ENCODE measurements at regions not wholly inside any gene's neighbourhood (a gene's known extent, or its start where the extent isn't known, plus 50 kb on each side); places are given as distances from the start of the nearest gene placed in this dataset.

DNA sequence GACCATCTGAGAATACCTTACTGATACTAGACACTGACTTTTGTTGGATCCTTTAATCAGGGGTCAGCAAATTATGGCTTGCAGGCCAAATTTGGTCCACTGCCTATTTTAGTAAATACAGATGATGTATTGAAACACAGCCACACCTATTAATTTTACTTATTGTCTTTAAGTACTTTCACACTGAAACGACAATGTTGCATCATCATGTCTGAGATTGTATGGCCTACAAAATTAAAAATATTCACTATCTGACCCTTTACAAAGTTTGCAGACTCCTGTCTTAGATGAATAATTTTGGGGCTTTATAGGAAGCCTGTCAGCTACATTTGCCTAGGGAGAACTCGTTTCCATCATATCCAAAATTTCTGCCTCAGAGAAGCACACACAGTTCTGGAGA is 503.2 kb upstream of the TGFBR2 start:
- H3K27ac Mint-ChIP-seq: no peak overlapping the region
- H3K9me3 Mint-ChIP-seq: peaks cover 0 to 10% of the 10 kb centered on the region in 2 donors
- ATAC-seq (no peak), DNase-seq (ENCODE audit: low spot score in 2 of 2) (no peak)
- peaks cover 8 to 13% of the 10 kb centered on the region in 2 donors for H3K36me3 Mint-ChIP-seq

DNA sequence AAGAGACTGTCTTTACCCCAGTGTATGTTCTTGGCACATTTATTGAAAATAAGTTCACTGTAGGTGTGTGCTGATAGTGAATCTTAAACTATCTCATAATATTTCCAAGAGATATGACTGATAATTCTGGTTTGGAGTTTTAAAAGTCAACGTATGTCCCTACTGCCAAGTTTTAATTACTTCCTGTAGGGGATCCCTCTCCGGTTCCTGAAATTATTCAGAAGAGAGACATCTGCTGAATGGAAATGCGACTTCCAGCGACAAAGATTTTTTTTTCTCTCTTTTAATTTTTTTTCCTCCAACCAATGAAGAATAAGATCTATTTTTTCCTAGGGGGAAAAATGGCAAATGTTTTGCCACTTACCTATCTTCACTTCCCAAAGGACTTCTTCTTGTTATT is 498.9 kb upstream of the TGFBR2 start:
- Mint-ChIP-seq H3K27ac (no peak overlapping the region), H3K9me3 (peaks cover 0 to 7% of the 10 kb centered on the region in 2 donors), H3K36me3 (peaks cover 8 to 13% of the 10 kb centered on the region in 2 donors)
- no peak for ATAC-seq
- no peak for DNase-seq (ENCODE audit: low spot score in 2 of 2)

DNA sequence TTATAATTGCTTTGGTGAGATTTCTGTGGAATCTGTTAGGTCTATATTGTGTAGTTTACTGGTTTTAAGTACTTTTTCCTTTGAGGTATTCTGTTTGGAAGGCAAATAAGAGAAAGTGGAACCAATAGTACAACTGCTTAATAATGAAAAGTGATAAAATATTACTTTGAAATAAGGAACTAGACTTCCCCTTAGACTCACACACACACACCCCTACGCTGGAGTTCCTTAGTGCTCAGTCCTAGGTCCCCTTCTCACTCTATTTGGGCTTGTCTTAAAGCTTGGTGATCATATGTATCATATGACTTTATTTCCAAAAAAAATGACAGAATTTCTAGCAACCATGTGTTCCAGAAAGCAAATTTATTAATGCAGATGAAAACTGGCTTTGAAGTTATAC is 494.0 kb upstream of the TGFBR2 start:
- no peak for ATAC-seq
- Mint-ChIP-seq H3K27ac (no peak overlapping the region), H3K9me3 (no peaks in the 10 kb centered on the region), H3K36me3 (no peaks in the 10 kb centered on the region)
- DNase-seq (ENCODE audit: low spot score in 2 of 2): no peak

DNA sequence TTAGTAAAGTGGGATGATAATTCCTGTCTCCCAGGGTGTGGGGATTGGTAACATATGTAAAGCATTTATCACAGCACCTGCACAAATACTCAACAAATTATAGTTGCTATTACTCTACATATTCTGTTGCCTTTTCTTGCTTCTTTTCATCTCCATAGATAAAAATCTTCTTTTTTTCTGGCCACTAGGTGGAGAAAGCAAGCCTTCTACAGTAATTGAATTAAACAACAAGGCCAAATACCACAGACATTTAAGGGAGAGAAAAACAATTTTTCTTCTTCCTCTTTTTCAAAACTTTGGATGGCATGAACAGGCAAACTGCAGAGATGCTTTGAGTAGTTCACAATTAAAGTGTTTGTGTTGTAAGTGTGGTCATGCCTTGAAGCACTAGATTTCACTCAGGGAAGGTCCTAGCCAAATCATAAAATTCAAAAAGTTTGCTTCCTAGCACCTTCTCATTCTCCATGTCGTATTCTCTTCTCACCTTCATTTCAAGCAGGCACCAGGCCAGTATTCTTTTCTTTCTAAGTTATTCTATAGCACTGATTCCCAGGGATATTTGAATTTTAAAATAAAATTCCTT is 493.4 kb upstream of the TGFBR2 start:
- no peaks in the 10 kb centered on the region for H3K9me3 Mint-ChIP-seq
- ATAC-seq: no peak

DNA sequence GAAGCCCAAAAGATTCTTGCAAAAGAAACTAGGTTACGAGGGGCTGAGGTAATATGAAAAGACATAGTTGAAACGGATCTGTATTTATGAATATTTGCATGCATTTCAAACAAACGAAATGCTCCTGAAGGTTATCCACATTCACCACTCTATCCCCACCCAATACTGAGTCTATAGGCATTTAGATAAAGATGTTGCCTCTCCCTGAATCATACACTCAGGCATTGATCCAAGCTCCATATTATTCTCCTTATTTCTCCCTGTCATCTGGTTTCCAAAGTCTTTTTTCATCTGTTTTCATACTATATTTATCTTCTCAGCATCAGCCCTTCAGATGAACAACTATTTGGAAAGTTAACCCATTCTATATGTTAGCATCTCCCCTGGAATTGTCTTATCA is 492.5 kb upstream of the TGFBR2 start:
- H3K36me3 Mint-ChIP-seq: no peaks in the 10 kb centered on the region
- no peak for DNase-seq (ENCODE audit: low spot score in 2 of 2)
- no peak for ATAC-seq
- no peak overlapping the region for H3K27ac Mint-ChIP-seq
- H3K9me3 Mint-ChIP-seq: no peaks in the 10 kb centered on the region

More for the DNA sequence above, 493.4 kb upstream of the TGFBR2 start:
- Mint-ChIP-seq H3K27ac (no peak overlapping the region), H3K36me3 (no peaks in the 10 kb centered on the region)
- no peak for DNase-seq (ENCODE audit: low spot score in 2 of 2)

DNA sequence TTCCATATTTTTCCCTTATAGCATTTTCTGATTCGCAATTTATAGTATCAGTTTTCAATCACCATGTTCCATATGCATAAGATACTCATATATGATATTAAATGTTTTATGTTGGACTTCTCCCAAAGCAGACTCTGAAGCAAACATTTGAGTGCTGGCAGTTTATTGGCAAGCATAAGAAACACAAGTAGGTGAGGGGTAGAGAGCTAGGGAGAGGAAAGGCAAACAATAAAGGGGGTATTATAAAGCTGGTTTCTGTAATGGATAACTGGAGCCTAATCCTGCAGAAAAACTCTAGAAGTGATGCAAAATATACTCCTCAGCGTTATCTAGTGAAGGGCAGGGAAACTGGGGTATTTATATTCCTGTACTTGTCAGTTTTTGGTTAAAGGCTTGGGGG is 491.5 kb upstream of the TGFBR2 start:
- no peak for DNase-seq (ENCODE audit: low spot score in 2 of 2)
- H3K27ac Mint-ChIP-seq: no peak overlapping the region
- no peaks in the 10 kb centered on the region for H3K9me3 Mint-ChIP-seq
- no peaks in the 10 kb centered on the region for H3K36me3 Mint-ChIP-seq
- ATAC-seq: no peak

DNA sequence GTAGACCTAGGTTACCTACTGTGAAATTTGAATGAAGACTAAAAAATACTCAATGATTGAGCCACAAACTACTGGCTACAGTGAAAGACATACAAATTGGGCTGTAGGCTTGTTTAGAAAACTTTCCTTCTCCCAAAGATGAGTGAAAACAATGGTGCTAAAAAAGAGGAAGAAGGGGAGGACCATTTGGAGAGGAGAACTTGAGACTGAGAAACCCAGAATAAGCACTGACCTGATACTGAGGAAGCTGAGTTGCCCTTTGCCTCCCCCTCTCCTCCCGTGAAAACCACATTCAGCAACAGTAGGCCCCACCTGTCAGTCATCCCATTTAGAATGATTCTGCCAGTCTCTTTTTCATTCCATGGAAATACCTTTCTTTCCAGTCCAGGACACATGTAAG is 484.0 kb upstream of the TGFBR2 start:
- Mint-ChIP-seq H3K27ac (no peak overlapping the region), H3K36me3 (peaks cover 6 to 10% of the 10 kb centered on the region in 2 donors)
- no peak for ATAC-seq

GRCh38 chr3:30123224-30123623 is 483.2 kb upstream of the TGFBR2 start:
- ATAC-seq (no peak), DNase-seq (ENCODE audit: low spot score in 2 of 2) (no peak)
- Mint-ChIP-seq H3K36me3 (peaks cover 6 to 19% of the 10 kb centered on the region in 2 donors), H3K9me3 (peaks cover 0 to 5% of the 10 kb centered on the region in 2 donors), H3K27ac (no peak overlapping the region)

More for the DNA sequence above, 484.0 kb upstream of the TGFBR2 start:
- peaks cover 0 to 5% of the 10 kb centered on the region in 2 donors for H3K9me3 Mint-ChIP-seq
- no peak for DNase-seq (ENCODE audit: low spot score in 2 of 2)

GRCh38 chr3:30123755-30124154 is 482.6 kb upstream of the TGFBR2 start:
- Mint-ChIP-seq H3K9me3 (peaks cover 0 to 9% of the 10 kb centered on the region in 2 donors), H3K36me3 (peaks cover 6 to 20% of the 10 kb centered on the region in 2 donors), H3K27ac (no peak overlapping the region)
- DNase-seq (ENCODE audit: low spot score in 2 of 2): no peak
- no peak for ATAC-seq

- DNase-seq (ENCODE audit: low spot score in 2 of 2) (no peak), ATAC-seq (no peak)
- peaks cover 6 to 20% of the 10 kb centered on the region in 2 donors for H3K36me3 Mint-ChIP-seq
Observed at GRCh38 chr3:30124435-30125370, 481.7 kb upstream of the TGFBR2 start.

DNA sequence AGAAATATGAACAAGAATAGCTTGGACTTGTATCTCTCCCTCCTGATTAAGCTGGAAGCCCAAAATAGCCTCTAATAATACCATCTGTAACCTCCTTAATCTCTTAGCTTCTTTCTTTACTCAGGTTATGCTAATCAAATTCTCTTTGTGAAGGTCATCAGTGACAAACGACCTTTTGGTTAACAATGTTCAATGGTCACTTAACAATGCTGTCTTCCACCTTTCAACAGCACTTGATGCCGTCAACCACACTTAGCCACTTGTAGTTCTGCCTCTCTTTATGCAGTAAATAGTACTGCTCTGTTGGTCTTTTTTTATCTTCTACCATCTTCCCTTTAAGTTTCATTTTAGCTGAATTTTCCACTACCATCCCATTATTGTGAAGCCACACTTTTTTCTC is 476.6 kb upstream of the TGFBR2 start:
- no peak for ATAC-seq
- Mint-ChIP-seq H3K9me3 (peaks cover 0 to 14% of the 10 kb centered on the region in 2 donors), H3K36me3 (peaks cover 6 to 20% of the 10 kb centered on the region in 2 donors), H3K27ac (no peak overlapping the region)
- DNase-seq (ENCODE audit: low spot score in 2 of 2): no peak

More at GRCh38 chr3:30124435-30125370, 481.7 kb upstream of the TGFBR2 start:
- Mint-ChIP-seq H3K27ac (no peak overlapping the region), H3K9me3 (peaks cover 0 to 9% of the 10 kb centered on the region in 2 donors)

- H3K36me3 Mint-ChIP-seq: peaks cover 6 to 20% of the 10 kb centered on the region in 2 donors
- H3K27ac Mint-ChIP-seq: no peak overlapping the region
- peaks cover 0 to 14% of the 10 kb centered on the region in 2 donors for H3K9me3 Mint-ChIP-seq
- ATAC-seq: no peak
- no peak for DNase-seq (ENCODE audit: low spot score in 2 of 2)
Observed at GRCh38 chr3:30130391-30130790, 476.0 kb upstream of the TGFBR2 start.

DNA sequence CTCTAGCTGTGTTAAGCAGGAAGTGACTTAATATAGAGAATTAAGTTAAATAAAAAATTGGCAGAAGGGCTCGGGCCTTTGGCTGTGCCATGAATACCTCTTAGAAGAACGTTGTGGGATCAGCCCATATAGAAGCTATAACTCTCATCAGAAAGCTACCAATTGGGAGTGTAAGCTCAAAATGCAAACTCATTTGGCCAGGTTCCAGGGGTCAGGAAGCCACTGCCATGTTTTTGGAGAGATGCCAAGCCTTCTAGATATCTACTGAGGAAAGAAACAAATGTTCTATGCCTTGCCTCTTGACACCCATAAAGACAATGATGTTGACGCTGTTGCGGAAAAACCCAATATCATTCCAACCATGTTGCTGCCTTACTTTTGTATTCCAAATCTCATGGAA is 475.2 kb upstream of the TGFBR2 start:
- H3K27ac Mint-ChIP-seq: no peak overlapping the region
- DNase-seq (ENCODE audit: low spot score in 2 of 2) (no peak), ATAC-seq (no peak)
- peaks cover 0 to 17% of the 10 kb centered on the region in 2 donors for H3K9me3 Mint-ChIP-seq
- H3K36me3 Mint-ChIP-seq: peaks cover 6 to 20% of the 10 kb centered on the region in 2 donors

- peaks cover 0 to 5% of the 10 kb centered on the region in 2 donors for H3K36me3 Mint-ChIP-seq
- no peak for ATAC-seq
- no peak for DNase-seq (ENCODE audit: low spot score in 2 of 2)
- no peak overlapping the region for H3K27ac Mint-ChIP-seq
- H3K9me3 Mint-ChIP-seq: peaks cover 3 to 5% of the 10 kb centered on the region in 2 donors
Observed at GRCh38 chr3:30135190-30135589, 471.2 kb upstream of the TGFBR2 start.

GRCh38 chr3:30139283-30139682 is 467.1 kb upstream of the TGFBR2 start:
- Mint-ChIP-seq H3K27ac (no peak overlapping the region), H3K9me3 (peaks cover 3 to 5% of the 10 kb centered on the region in 2 donors), H3K36me3 (peaks cover 0 to 5% of the 10 kb centered on the region in 2 donors)
- DNase-seq (ENCODE audit: low spot score in 2 of 2) (no peak), ATAC-seq (peak in 1 of 2 donors; percentile 64)

DNA sequence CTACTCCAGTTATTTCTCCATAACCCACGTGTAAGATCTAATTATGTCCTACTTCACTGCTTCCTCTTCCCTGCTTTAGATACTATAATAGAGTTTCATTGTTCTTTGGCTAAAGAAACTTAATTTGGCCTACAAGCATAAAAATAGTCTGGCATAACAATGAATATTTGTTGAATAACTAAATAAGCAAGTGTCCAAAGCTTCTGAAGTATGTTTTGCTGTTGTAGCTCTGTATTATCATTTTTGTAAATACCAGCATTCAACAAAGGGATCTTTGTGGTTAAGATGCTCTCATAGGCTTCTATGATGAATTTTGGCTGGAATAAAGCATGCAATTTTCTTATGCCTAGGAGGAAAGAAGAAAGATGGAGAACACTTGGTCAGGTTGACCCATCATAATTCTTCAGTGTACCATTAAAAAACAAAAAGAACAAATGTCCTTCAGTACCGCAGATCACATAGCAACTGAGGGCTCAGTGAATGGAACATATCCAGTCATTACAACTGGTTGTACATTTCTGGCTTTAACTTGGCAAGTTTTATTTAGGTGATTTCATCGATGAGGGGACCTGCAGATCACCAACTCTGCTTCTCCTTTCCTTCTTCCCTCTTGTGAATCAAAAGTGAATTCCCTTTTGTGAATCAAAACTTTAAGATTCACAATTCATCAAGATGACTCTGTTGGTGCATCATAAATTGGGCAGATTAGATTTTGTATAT is 465.9 kb upstream of the TGFBR2 start:
- H3K36me3 Mint-ChIP-seq: peaks cover 0 to 5% of the 10 kb centered on the region in 2 donors
- ATAC-seq (no peak), DNase-seq (ENCODE audit: low spot score in 2 of 2) (no peak)
- H3K9me3 Mint-ChIP-seq: peaks cover 3 to 5% of the 10 kb centered on the region in 2 donors
- no peak overlapping the region for H3K27ac Mint-ChIP-seq

DNA sequence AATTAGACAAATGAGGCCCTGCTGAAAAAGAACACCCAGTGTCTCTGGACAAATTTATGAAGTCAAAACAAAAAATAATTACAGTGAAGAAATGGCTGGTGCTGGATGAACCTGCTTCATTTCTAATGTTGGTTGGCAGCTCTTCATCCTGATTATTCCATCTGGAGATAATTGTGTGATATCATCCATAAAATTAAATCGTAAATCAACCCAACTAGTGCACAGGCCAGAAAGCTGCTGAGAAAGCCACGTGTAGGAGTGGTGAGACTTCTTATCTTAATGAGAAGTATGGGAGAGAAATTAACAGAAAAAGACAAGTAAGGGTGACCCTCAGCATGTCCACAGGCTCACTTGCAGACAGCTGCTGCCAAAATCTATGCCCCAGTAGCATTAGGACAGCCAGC is 465.2 kb upstream of the TGFBR2 start:
- Mint-ChIP-seq H3K27ac (no peak overlapping the region), H3K36me3 (peaks cover 0 to 5% of the 10 kb centered on the region in 2 donors), H3K9me3 (peaks cover 2 to 3% of the 10 kb centered on the region in 2 donors)
- DNase-seq (ENCODE audit: low spot score in 2 of 2) (no peak), ATAC-seq (no peak)

Data from activated naive CD4-positive, alpha-beta T cell treated with anti-CD3 and anti-CD28 coated beads, Interleukin-2, amount 50 U/mL, for 72 hours (primary cell).